ENCODE measurements at regions not wholly inside any gene's neighbourhood (a gene's known extent, or its start where the extent isn't known, plus 50 kb on each side); places are given as distances from the start of the nearest gene placed in this dataset.

DNA sequence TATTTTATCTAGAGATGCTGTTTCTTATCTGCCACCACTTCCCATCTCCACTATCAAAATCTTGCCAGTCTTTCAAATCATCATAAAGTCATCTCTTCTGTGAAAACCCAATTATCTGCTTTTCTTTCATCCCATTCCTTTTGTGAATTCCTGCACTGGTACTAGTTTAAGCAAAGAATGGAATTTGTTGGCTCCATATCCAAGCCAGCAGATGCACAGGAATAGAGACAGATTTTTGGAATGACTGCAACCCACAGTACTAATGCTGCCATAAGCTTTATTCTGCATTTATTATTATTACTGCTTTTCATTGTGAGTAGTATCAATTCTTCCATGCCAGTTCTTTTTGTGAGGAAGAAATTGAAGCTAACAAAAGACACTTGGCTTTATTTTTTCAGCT is 616.7 kb downstream of the RAPGEF2 start:
- Histone ChIP-seq H4K91ac (replicated peaks; ENCODE audit: insufficient read length, low read length) (no peak overlapping the region), H3K14ac (ENCODE audit: insufficient read length) (no peak overlapping the region), H2BK20ac (ENCODE audit: low read length) (no peak overlapping the region), H3K4me1 (replicated peaks in 1 of 4; ENCODE audit: control insufficient read depth in 3 of 4, insufficient read depth in 4 of 4, low read length in 3 of 4) (no peaks in the 10 kb centered on the region), H3K27ac (ENCODE audit: low read depth, low read length) (no peak overlapping the region), H2BK15ac (ENCODE audit: low read length) (no peak overlapping the region), H3K79me1 (ENCODE audit: low read depth, low read length) (no peaks in the 10 kb centered on the region), H3K36me3 (ENCODE audit: control insufficient read depth in 2 of 4, insufficient read depth in 4 of 4, low read length in 3 of 4) (no peaks in the 10 kb centered on the region), H3K4me2 (ENCODE audit: insufficient read depth in 1 of 2, low read depth in 2 of 2, low read length in 2 of 2) (no peak overlapping the region), H2AK5ac (ENCODE audit: low read depth, low read length) (no peak overlapping the region), H3K27me3 (replicated peaks in 1 of 4; ENCODE audit: control insufficient read depth in 3 of 4, extremely low read depth in 1 of 4, insufficient read depth in 3 of 4, low read length in 3 of 4) (no peaks in the 10 kb centered on the region), H3K23ac (ENCODE audit: insufficient read length) (no peak overlapping the region), H3K18ac (ENCODE audit: extremely low read depth, low read length) (no peak overlapping the region), H4K5ac (ENCODE audit: insufficient read length, low read depth, low read length) (no peak overlapping the region), H3K56ac (replicated peaks; ENCODE audit: insufficient read length, low read depth, low read length) (no peak overlapping the region), H3K4me3 (ENCODE audit: extremely low read depth in 1 of 4, insufficient read depth in 2 of 4, low read depth in 3 of 4, low read length in 4 of 4) (no peak overlapping the region), H2BK5ac (ENCODE audit: low read depth, low read length) (no peak overlapping the region), H3K9me3 (ENCODE audit: insufficient read depth in 2 of 2, low read depth in 1 of 2, low read length in 1 of 2) (peaks cover 5 to 7% of the 10 kb centered on the region in 2 experiments; a peak in 3 of 4 replicates), H2AFZ (ENCODE audit: low read length) (no peak overlapping the region), H3K4ac (replicated peaks; ENCODE audit: insufficient read length, low read depth, low read length) (no peak overlapping the region), H3K79me2 (ENCODE audit: control insufficient read depth in 1 of 2, insufficient read depth in 2 of 2, low read length in 2 of 2) (no peaks in the 10 kb centered on the region), H3K23me2 (ENCODE audit: low read depth, low read length) (no peaks in the 10 kb centered on the region), H2BK12ac (ENCODE audit: low read depth, low read length) (no peak overlapping the region), H4K8ac (ENCODE audit: extremely low read depth, insufficient read depth, low read length) (no peak overlapping the region), H3K9ac (replicated peaks in 1 of 4; ENCODE audit: extremely low read depth in 1 of 4, low read depth in 3 of 4, low read length in 3 of 4) (no peak overlapping the region), H2BK120ac (replicated peaks; ENCODE audit: low read depth, low read length) (no peak overlapping the region), H4K20me1 (replicated peaks in 1 of 2; ENCODE audit: control insufficient read depth in 1 of 2, insufficient read depth in 2 of 2, low read length in 2 of 2) (no peaks in the 10 kb centered on the region)
- POLR2A ChIA-PET (ENCODE audit: partially characterized antibody), result no interaction called here
- no peak for DNase-seq (ENCODE audit: low read depth in 1 of 2, low spot score in 2 of 2)
- CTCF ChIA-PET (ENCODE audit: partially characterized antibody), result no interaction called here
- FAIRE-seq, result no peak
- TF ChIP-seq TBP (IDR thresholded peaks at IDR 0.05; ENCODE audit: low read depth, low read length) (no peak), SP4 (IDR thresholded peaks at IDR 0.05; ENCODE audit: low read length) (no peak), FOSL1 (IDR thresholded peaks at IDR 0.05; ENCODE audit: insufficient read depth, low read depth, low read length) (no peak), EP300 (IDR thresholded peaks at IDR 0.05; ENCODE audit: borderline replicate concordance in 1 of 2, low read depth in 2 of 2, low read length in 2 of 2) (no peak), SIN3A (conservative IDR thresholded peaks at IDR 0.05 in 1 of 2, IDR thresholded peaks at IDR 0.05 in 1 of 2; ENCODE audit: low read depth in 1 of 2, low read length in 2 of 2) (no peak), SP1 (IDR thresholded peaks at IDR 0.05; ENCODE audit: low read depth, low read length) (no peak), CREB1 (IDR thresholded peaks at IDR 0.05) (no peak), GABPA (IDR thresholded peaks at IDR 0.05; ENCODE audit: borderline replicate concordance, insufficient read depth, low read length) (no peak), CEBPB (IDR thresholded peaks at IDR 0.05; ENCODE audit: low read depth, low read length) (no peak), CBX5 (IDR thresholded peaks at IDR 0.05; ENCODE audit: low read depth, low read length) (no peak), KDM5A (IDR thresholded peaks at IDR 0.05; ENCODE audit: low read length) (no peak), BACH1 (IDR thresholded peaks at IDR 0.05; ENCODE audit: low read length) (no peak)
- TF ChIP-seq, protein P1, sequence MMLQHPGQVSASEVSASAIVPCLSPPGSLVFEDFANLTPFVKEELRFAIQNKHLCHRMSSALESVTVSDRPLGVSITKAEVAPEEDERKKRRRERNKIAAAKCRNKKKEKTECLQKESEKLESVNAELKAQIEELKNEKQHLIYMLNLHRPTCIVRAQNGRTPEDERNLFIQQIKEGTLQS (IDR thresholded peaks at IDR 0.05; ENCODE audit: insufficient read depth, low read depth, low read length), result no peak
- TF ChIP-seq, protein P2, sequence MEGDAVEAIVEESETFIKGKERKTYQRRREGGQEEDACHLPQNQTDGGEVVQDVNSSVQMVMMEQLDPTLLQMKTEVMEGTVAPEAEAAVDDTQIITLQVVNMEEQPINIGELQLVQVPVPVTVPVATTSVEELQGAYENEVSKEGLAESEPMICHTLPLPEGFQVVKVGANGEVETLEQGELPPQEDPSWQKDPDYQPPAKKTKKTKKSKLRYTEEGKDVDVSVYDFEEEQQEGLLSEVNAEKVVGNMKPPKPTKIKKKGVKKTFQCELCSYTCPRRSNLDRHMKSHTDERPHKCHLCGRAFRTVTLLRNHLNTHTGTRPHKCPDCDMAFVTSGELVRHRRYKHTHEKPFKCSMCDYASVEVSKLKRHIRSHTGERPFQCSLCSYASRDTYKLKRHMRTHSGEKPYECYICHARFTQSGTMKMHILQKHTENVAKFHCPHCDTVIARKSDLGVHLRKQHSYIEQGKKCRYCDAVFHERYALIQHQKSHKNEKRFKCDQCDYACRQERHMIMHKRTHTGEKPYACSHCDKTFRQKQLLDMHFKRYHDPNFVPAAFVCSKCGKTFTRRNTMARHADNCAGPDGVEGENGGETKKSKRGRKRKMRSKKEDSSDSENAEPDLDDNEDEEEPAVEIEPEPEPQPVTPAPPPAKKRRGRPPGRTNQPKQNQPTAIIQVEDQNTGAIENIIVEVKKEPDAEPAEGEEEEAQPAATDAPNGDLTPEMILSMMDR (IDR thresholded peaks at IDR 0.05; ENCODE audit: control extremely low read depth in 1 of 3, insufficient read depth in 1 of 3, low read depth in 1 of 3, low read length in 3 of 3), result no peak

Data from H1 (cell line).